ENCODE measurements at regions not wholly inside any gene's neighbourhood (a gene's known extent, or its start where the extent isn't known, plus 50 kb on each side); places are given as distances from the start of the nearest gene placed in this dataset.

DNA sequence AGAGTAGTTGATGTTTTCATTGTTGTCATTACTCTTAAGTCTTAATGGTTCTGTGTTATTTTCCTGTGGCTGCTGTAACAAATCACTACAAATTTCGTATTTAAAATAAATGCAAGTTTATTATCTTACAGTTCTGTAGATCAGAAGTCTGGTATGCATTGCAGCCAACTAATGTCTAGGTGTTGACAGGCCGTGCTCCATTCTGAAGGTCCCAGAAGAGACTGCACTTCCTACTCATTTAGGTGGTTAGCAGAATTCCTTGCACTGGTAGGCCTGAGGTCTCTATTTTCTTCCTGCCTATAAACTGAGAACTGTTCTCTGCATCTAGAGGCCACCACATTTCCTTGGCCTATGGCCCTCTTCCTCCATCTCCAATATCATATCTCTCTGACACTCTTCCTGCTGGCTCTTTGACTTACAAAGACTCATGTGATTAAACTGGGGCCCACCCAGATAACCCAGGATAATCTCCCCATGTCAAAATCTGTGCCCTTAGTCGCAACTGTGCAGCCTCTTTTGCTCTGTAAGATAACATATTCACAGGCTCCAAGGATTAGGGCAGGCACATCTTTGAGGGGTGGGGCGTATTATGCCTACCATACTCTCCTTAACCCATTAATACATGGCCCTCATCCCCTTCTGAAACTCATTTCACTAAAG lies 468.4 kb downstream of the FOXO1 start:
- DNase-seq = no peak

DNA sequence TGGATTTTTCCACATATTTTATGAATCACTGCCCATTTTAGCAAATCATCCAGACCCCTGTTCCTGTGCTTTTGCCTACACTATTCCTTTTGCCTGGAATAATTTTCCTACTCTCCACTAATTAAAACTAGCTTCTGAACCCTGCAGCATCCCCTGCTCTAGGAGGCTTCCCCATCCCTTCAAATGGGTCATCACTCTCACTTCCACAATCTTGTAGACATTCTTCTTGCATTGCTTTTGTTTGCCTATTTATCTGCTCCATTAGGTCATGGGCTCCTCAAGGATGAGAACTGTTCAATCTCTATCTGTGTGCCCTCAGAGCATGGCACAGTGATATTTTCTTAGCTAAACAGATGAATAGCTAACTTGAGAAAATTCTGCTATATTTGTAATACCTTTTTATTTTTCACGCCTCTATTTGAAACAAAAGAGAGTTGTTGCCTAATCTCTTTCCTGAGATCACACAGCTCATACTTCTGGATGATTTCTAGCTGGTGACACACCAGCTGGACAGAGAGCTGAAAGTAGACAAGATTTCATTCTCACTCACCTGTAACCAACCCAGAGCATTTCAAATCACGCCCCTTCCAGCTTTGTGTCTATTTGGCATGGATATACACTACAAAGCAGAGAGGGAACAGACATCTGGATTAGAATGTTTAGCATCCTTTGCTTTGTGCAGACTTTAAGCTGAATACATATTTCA lies 466.0 kb downstream of the FOXO1 start:
- DNase-seq = no peak

DNA sequence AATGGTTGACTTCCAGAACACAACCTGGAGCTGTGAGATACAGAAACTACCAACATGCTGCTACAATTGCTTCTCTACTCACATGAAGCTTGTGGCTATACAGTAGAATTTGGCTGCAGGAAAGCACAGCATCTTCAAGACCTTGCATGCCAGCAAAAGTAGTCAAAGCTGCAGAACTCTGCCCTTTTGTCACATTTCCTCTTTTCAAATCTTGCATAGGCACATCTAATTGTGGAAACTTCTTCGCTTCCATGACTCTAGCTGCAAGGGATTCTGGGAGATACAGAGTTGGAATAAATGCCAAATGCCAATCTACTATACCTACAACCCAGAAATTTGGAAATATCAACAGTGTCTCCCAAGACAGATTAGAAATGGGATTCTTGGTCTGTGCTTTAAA lies 462.2 kb downstream of the FOXO1 start:
- DNase-seq = no peak

DNA sequence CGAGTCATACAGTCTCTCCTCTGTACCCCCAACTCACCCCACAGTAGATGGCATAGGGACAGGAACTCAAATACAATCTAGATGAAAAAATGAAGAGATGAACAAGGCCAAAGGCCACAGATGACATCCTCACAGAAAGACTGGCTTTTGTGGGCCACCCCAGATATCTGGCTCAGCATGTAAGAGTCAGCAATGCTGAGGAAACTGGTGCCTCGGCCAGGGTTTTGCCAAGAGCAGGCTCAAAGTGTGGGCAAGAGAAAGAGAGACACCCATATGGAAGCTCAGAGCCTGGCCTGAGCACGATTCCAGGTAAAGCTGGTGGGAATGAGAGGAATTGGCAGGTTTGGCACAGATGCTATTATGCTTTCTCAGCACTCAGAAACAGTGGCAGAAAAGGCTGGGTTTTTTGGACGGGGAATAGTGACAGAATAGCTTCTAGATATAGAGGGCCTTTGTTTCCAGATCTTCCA lies 460.6 kb downstream of the FOXO1 start:
- DNase-seq = no peak

DNA sequence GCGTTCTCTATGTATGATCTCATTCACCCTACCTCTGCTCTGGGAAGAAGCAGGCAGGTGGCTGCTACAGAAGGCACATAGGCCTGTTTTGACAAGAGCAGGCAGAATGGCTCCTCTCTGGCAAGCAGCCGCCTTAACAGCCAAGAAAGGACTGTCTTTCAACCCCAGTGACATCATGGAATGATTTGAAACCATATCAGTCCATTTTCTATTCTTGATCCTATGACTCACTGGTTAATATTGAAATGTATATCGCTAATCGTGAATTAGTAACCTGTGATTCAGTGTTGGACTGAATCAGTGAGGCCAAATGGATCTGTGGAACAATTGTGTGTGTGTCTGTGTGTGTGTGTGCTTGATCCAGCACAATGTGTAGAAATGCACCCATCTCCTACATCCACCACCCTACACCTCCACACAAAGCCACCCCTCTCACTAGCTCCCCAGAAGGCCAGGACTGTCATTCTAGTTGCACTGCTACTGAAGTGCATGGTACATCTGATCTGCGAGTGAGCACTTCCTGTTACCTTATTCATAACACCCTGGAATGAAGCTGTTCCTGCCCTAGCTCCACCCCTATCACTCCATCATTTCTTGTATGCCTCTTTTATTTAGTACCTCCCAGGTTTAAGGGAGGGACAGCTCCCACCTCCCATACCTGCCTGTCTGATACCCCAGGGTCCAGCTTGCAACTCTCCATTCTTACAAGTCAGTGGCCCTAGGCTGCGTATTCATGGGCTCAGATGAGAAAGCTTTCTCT lies 460.0 kb downstream of the FOXO1 start:
- DNase-seq = no peak

DNA sequence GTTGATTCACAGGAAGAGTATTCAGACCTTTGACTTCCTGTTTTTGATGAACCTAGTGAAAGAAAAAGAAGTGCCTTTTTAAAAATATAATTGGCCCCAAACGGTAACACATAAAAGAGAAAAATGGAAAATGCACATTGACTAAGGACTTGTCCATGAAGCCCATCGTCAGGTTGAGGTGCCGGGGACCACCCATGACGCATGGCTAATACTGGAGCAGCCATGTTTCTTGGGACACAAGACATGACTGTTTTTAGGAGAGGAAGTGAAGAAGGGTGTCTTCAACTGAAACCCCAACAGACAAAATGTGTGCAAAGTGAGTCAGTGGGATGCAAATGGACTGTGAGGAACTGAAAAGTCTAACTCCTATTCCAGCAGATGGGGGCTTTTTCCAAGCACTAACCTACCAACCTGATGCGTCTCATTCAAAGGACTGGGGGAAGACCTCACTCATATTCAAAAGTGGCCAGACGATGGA lies 459.4 kb downstream of the FOXO1 start:
- no peak for DNase-seq

DNA sequence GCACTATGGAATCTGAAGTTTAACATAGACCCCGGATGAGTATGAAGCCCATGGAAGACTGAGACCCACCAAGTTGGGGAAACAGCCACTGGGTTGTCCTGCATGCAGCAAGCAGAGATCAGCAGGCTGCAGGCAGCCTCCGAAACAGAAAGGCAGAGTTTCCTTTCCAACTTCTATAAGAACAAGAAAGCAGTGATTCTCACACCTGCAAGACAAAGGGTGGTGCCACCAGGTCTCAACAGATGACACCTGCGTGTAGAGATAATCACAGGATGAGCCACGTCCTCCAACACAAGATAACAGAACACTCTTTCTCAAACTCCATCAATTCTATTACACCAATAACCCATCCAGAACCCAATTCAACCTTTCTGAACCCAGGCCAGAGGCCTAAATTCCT lies 457.9 kb downstream of the FOXO1 start:
- no peak for DNase-seq

DNA sequence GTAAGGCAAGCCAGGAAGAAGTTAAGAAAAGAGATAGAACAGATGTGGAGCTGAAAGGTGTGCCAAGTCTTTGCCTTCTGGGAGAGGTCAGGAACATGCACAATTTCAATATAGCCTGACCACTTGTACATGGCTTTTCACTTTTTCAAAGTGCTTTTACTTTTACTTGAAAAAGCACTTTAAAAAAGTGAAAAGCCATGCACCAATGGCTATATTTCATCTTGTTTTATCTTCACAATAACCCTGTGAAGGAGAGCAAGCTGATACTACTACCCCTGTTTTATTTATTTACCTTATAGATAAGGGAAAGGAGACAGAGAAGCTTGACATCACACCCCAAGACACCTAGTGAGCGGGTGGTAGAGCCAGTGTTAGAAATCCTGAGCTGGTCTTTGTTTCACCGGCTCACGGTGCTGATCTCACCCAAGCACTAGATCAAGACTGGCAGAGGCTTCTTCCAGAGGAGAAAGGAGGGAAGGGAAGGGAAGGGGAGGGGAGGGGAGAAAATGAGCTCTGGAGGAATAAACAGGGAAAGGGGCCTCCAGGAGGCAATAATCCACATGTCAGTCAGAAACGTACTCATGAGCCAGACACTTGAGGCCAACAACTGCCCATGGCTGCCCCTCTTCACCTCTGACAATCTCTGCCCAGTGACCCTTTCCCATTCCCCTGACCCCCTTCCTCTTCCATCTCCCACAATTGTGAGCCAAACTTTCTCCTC lies 455.4 kb downstream of the FOXO1 start:
- no peak for DNase-seq

DNA sequence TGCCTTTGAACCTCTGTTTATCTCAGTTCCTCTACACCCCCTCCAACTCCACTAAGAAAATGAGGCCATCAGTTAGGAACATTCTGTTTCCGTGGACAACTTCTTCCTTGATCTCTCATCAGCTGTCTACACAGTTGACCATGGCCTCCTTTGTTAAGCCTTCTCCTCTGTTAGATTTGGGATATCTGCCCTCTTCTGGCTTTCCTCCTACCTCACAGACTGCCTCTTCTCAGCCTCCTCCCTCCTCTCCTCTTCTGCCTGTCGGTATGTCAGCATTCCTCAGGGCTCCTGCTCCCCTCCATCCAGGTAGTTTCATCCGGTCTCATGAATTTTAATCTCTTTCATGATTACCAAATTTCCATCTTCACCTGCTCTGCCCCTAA lies 454.9 kb downstream of the FOXO1 start:
- DNase-seq = no peak

DNA sequence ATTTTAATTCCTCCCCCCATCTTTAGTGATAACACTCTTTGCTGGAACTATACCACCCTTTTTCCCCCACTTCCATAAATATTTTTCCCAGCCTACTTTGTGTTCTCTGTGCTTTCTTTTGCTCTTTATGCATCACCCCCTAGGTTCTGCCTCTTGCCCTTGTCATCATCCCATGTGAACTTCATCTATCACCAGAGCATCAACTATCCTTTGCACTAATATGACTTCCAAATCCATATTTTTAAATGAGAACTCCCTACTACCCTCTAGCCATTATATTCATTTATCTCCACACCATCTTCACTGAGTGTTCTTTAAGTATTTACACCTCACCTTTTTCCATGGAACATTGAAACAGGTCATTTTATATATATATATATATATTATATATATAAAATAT lies 452.7 kb downstream of the FOXO1 start:
- no peak for DNase-seq

DNA sequence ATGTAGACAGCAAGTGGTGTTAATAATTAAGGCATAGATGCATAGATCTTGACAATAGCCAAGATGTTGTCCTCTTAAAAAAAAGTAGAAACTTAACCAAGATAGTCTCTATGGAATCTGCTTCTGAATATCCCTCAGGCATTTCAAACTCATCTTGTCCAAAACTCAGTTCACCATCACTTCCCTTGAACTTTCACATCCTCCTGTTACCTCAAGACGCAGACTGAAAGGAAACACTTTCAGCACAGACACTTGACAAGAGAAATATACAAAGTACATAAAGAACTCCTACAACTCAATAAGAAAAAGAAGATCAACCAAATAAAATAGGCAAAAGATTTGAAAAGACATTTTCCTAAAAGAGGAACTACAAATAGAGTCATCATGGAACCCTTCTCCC lies 451.1 kb downstream of the FOXO1 start:
- no peak for DNase-seq

DNA sequence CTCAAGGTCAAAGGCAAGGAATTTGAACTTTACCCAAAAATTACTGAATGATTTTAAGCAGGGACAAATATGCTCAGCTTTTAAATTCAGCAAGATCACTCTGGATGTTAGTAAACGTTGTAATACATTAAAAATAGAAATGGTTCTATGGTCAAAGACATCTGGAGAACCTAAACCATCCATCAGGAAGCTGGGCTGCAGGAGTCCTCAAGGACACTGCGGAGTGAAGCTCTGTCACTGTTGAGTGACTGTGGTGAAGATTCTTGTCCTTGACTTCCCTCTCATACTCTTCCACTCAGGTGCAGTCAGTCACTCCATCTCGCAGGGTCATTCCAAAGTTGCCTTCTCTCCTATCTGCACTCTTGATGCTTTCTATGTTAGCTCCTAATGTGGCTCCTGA lies 450.7 kb downstream of the FOXO1 start:
- DNase-seq = no peak

DNA sequence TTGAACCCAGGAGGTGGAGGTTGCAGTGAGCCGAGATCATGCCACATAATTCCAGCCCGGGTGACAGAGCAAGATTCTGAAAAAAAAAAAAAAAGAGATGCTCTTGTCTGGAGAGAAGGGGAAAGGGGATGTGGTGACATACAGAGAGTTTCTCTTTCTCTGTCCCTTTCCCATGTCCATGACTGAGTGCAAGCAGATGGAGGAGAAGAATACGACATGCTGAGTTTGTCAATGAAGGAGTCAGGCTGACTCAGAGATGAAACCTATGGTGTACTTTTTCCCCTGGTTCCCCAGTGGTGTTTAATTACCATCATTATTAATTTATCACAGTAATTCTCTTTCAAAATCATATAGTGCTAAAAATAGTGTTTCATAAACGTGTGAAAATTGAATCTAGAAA lies 448.8 kb downstream of the FOXO1 start:
- no peak for DNase-seq

DNA sequence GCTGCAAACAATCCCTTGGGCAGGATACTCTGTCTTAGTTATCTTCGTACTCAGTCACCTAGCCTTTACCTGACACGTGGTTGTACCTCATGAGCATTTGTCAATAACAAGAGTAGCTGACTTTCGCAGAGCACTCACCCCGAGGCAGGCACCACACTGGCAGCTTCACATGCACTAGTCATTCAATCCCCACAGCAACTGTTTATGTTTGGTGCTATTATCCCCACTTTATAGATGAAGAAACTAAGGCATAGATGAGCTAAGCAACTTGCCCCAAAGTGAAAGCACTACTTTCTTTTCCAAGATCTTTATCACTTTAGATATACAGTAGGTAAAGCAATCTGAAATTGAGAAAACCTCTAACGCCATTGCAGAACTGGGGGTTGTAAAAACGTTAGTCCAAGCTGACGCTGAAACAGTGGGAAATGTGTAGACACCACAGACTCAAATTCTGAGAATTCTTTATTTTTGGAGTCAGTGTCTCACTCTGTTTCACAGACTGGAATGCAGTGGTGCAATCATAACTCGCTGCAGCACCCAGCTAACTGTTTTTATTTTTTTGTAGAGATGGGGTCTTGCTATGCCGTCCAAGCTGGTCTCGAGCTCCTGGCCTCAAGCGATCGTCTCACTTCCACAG lies 446.0 kb downstream of the FOXO1 start:
- no peak for DNase-seq

DNA sequence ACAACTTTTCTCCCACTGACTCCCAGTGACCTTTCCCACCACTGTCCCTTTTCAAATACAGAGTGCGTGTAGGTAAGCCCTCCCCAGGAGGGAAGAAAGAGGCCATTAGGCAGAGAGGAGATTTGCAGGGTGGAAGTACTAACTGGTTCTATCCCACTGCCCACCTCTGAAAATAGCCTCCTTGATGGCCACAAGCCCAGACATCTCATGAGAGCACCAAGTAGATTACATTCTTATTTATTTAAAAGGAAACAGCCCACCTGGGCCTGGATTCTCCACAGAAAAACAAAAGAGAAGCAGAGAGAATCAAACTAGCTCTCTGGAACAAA lies 445.3 kb downstream of the FOXO1 start:
- DNase-seq = no peak

DNA sequence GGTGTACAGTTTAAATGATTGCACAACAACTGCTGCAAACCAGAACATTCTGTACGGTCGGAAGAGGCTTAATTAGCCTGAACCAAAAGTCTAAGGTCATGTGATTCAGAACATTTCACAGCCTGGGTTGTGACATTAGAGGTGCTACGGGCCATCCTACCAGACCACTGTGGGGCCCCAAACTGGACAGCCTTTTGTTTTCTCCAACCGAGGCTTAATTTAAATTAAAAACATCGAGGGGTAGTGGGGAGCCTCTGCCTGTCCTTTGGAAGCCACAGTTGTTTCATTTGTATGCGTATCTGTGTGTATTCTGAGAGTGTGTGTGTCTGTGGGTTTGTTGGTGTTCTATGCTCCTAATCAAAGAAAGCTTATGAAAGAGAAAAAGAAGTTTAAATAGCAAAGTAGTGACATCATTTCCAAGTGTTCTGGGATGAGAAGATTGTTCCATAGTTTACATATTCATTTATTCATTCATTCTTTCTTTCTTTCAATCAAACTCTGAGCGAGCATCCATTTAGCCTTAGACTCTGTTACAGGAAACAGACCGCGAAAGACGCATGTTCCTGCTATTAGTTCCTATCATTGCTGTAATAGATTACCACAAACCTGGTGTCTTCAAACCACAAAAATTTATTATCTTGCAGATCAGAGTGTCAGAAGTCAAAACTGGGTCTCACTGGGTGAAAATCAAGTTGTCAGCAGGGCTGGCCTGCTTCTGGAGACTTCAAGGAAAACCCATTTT lies 444.8 kb downstream of the FOXO1 start:
- DNase-seq = no peak

DNA sequence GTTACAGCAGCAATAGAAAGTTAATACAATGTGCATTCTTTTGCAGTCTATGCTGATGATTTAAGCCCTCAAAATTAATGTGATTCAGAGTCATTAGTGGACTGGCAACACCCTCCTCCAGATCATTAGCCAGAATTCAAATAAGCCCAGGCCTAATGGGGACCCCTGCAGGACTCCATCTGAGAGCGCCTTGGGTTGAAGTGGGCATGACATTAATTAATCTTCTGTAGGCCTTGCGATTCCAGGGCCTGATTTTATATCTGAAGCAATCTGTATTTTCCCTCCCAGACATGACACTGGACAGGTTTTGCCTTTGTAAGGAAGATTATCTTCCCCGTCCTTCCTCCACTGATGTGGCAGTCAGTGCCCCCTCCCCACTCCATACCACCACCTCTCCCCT lies 442.9 kb downstream of the FOXO1 start:
- DNase-seq = no peak

DNA sequence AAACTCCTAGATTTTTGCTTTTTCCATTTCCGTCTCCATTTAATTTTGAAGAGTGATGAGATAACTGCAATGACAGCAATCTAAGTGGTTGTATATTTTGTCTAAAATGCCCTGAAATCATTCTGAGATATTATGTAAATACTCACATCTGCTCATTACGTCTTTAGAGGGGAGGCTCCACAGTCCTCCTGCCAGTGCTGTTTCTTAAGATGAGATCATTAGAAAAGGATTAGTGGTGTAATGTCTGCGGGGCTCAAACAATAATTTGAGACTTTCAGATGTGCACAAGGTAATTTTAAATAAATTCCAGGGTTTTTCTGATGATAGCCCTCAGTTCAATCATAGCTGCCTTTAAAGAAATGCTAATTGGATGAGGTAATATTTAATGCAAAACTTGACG lies 437.9 kb downstream of the FOXO1 start:
- no peak for DNase-seq

DNA sequence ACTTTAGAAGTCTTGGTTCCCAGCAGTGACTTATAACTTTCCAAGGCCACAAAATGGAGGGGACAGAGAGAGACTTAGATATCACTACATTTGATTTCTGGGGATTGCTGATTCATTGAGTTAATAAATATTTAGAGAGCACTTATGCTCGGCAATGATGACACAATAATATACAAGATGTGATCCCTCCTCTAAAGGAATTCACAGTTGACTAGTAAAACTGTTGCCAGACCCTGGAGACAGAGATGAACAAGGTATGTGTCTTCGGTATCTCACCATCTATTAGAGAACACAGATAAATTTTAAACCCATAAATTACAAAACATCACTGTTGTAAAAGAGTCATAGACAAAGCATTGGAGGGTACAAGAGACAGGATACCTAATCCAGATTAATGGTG lies 437.5 kb downstream of the FOXO1 start:
- DNase-seq = no peak

DNA sequence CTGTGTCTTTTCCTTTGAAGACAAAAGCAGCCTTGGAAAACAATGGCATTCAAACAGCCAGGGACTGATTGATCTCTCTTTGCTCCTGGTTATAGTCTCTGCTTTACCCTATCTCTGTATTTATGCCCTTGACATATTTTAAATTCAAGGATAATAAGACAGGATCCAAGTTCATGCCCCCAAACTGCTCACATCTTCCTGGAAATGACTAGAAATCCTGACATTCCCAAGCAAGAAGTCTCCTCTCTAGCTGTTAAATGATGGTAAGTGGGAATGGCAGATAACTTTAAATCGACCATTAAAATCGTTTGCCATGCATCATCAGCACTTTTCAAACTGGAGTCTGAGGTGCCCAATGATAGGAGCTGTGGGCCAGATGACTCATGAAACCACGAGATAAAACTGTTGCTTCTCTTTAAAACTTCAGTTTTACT lies 435.6 kb downstream of the FOXO1 start:
- DNase-seq = no peak

DNA sequence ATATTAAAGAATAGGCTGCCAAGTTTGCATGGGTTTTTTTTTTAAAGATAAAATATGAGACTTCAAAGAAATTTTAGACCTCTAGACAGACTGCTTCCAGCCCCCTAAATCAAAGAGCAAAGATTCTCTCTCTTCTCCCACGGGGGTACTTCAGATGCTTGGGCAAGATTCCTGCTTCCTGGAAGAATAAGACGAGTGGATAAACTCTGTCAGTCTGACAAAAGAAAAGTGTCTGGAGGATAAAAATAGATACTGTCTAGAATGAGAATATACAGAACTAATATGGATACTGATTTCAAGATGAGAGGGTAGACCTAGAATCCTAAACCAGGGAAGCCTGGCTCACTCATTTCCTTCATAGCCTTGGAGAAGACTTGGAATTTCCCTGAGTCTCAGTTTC lies 435.1 kb downstream of the FOXO1 start:
- DNase-seq = no peak

DNA sequence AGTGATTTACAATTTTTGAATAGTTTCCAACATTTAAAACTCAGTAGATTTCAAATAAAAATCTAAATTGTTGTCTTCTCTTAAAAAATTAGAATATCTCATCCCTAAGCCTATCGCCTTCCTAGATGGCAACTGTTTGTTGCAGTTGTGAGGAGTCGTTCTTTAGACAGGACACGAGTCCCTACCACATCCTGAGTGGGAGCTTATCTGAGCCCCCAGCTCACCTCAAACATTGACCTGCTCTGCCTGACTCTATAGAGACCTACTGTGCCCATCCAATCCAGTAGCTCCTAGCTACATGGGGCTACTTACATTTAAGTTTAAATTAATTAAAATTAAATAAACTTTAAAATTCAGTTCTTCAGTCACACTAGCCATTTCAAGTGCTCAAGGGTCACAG lies 434.7 kb downstream of the FOXO1 start:
- no peak for DNase-seq
